NB4 (cell line): ENCODE measurements at regions not wholly inside any gene's neighbourhood (a gene's known extent, or its start where the extent isn't known, plus 50 kb on each side); places are given as distances from the start of the nearest gene placed in this dataset.

Experiments
- DNase-seq: peaks from one replicate; pipeline ENCODE4 v3.0.0; 2010; ENCODE audit warnings: low read depth
- H3K4me3 ChIP-seq: one replicate; pipeline ENCODE4 v1.5.1; 2011; ENCODE audit warnings: mild to moderate bottlenecking, low read depth, low read length, moderate library complexity
- MAX ChIP-seq: IDR thresholded peaks from 2 replicates; pipeline ENCODE4 v1.6.1; 2011; ENCODE audit warnings: low read depth, low read length
- MYC ChIP-seq: IDR thresholded peaks from 2 replicates; pipeline ENCODE4 v1.6.1; 2011; ENCODE audit warnings: low read depth, low read length
- POLR2A ChIP-seq: IDR thresholded peaks from 2 replicates; pipeline ENCODE4 v1.6.1; 2011; ENCODE audit warnings: mild to moderate bottlenecking; ENCODE audit not compliant: insufficient read length; ENCODE audit errors: extremely low read depth
- TF ChIP-seq, protein P1 (sequence below): IDR thresholded peaks from one replicate; pipeline ENCODE4 v1.5.1; 2012; ENCODE audit warnings: low read depth, low read length

GRCh38 chr18:24601585-24601984 is 141.1 kb downstream of the HRH4 start:
- no peak for DNase-seq
- TF ChIP-seq, protein P1, sequence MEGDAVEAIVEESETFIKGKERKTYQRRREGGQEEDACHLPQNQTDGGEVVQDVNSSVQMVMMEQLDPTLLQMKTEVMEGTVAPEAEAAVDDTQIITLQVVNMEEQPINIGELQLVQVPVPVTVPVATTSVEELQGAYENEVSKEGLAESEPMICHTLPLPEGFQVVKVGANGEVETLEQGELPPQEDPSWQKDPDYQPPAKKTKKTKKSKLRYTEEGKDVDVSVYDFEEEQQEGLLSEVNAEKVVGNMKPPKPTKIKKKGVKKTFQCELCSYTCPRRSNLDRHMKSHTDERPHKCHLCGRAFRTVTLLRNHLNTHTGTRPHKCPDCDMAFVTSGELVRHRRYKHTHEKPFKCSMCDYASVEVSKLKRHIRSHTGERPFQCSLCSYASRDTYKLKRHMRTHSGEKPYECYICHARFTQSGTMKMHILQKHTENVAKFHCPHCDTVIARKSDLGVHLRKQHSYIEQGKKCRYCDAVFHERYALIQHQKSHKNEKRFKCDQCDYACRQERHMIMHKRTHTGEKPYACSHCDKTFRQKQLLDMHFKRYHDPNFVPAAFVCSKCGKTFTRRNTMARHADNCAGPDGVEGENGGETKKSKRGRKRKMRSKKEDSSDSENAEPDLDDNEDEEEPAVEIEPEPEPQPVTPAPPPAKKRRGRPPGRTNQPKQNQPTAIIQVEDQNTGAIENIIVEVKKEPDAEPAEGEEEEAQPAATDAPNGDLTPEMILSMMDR: no peak
- H3K4me3 ChIP-seq: no peak overlapping the region

GRCh38 chr18:24602201-24602600 is 141.8 kb downstream of the HRH4 start:
- TF ChIP-seq MAX: no peak
- no peak overlapping the region for H3K4me3 ChIP-seq
- DNase-seq: no peak

DNA sequence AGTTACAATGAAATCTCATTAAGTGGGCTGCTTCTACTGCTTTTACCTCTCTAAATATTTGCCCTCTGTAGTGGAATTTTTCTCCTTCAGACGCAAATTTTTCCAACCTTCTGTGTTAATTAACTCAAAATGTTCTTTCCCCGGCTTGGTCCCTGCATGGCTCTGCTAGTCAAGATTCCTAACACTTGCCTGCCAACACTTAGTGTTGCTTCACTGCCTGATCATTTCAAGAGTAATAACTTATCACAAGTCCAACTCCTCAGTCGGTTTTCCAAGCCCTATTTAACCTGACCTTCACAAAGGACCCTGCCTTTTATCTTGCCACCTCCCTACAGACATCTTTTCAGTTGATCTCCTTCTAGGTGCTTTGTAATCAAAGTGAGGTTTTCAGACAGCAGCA is 142.7 kb downstream of the HRH4 start:
- no peak for DNase-seq
- no peak overlapping the region for H3K4me3 ChIP-seq
- TF ChIP-seq MYC: no peak
- TF ChIP-seq, protein P1: no peak
- TF ChIP-seq POLR2A: no peak
- no peak for TF ChIP-seq MAX

DNA sequence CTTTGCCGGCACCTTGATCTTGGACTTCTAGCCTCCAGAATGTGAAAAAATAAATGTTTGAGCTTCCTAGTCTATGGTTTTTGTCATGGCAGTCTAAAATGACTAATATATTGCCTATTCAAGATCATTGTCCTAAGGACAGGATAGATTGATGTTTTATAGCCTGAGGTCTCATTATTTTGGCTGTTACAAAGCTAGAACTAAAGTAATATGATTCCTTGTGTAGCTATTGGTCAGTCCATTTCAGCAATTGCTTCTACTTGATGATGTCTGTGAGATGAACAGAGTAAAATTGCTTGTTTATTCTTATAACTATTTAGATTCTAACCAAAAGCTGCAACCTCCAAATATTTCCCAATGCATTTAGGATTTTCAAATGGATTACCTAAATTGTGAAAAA is 145.0 kb downstream of the HRH4 start:
- no peak overlapping the region for H3K4me3 ChIP-seq
- no peak for TF ChIP-seq MYC
- TF ChIP-seq POLR2A: no peak
- TF ChIP-seq, protein P1: no peak
- no peak for TF ChIP-seq MAX
- no peak for DNase-seq

DNA sequence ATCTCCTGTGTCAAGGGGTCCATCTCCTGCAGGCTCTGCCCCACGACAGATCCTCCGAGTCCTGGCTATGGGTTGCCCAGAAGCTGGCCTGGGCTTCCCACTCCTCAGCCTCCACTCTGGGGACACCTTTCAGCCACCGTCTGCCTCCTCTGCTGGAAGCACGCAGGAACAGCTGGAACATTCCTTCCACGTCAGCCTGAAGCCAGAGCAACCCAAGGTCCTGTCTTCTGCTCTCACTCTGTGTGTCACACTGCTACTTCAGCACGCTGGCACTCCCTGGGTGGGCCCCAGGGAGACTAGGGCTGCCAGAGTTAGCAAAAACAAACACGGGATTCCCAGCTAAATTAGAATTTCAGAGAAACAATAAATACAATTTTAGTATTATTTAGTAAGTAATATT is 148.8 kb downstream of the HRH4 start:
- DNase-seq: no peak
- no peak overlapping the region for H3K4me3 ChIP-seq
- TF ChIP-seq POLR2A (no peak), MAX (no peak), MYC (no peak)
- TF ChIP-seq, protein P1: no peak

GRCh38 chr18:24611075-24611474 is 150.6 kb downstream of the HRH4 start:
- DNase-seq: no peak
- TF ChIP-seq, protein P1: no peak
- TF ChIP-seq MYC (no peak), MAX (no peak), POLR2A (no peak)

More at GRCh38 chr18:24611075-24611474, 150.6 kb downstream of the HRH4 start:
- H3K4me3 ChIP-seq: no peak overlapping the region
